CD1c-positive myeloid dendritic cell (primary cell): ENCODE measurements at regions not wholly inside any gene's neighbourhood (a gene's known extent, or its start where the extent isn't known, plus 50 kb on each side); places are given as distances from the start of the nearest gene placed in this dataset.

Experiments
- DNase-seq: peaks from one replicate; pipeline ENCODE4 v3.0.0-alpha.2; 2016; ENCODE audit errors: extremely low spot score

- DNase-seq = no peak
Observed at GRCh38 chr18:26745288-26746181, 120.0 kb downstream of the AQP4 start.

- DNase-seq = no peak
Observed at GRCh38 chr18:26741758-26742157, 123.7 kb downstream of the AQP4 start.

DNA sequence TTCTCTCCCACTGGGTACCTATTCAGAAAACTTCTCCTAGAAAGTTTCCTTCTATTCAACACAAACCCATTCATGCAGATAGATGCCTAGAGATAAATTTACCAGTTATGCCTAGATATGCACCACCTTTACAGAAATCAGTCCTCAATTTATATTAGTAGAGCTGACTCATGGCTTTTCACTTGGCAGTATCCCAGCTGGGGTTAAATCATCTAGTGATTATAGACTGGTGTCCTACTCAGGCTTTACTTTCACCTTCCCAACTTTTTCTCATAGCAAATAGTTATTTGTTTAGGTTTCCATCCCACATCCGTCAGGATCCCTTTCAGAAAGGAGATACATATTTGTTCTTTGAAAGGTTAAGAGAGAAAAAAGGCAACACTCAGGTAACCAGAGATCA lies 124.5 kb downstream of the AQP4 start:
- DNase-seq = no peak

DNA sequence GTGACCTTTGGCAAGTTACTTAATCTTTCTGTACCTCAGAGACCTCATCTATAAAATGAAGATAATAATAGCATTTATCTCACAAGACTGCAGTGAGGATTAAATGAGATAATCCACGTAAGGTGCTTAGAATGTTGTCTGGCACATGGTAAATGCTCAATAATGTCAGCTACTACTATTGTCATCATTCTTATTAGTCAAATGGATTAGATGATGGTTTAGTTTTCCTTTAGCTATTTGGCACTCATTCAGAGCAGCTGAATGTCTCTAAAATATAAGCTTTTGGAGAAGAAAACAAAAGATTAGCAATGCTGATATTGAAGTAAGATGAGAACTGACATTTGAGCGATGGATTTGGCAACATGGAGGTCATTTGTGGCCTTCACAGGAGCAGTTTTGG lies 125.1 kb downstream of the AQP4 start:
- DNase-seq = no peak

DNA sequence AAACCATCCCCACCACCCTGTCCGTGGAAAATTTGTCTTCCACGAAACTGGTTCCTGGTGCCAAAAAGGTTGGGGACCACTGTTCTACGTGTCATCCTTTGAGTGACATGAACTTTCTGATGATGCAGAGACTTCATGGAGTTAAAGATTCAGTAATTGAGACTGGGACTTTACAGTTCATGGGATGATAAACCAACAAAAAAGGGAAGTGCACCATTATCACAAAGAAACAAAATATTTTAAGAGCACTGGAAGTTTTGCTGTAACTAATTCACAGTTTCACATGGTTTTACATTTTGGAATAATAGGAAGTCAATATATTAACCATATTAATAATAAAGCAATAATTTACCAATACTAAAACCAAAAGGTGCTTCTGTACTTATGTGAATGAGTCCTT lies 126.8 kb downstream of the AQP4 start:
- DNase-seq = no peak

DNA sequence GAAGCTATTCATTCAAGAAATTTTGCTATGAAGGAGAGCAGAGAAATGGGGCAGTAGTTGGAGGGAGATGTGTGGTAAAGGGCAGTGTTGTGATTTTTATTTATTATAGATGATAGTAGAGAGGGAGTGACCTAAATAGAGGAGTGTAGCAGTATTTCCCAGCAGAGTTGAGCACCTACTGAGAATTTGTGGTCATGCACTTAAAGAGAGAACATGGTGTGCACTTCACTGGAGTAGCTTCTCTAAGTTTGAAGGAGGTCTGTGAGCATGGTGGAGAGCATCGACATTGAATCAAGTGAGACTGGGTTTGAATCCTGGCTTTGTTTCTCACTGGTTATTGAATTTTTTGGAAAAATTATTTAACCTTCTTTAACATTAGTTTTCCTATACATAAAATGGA lies 129.2 kb downstream of the AQP4 start:
- DNase-seq = no peak

- DNase-seq = no peak
Observed at GRCh38 chr18:26734760-26735159, 130.7 kb downstream of the AQP4 start.

- no peak for DNase-seq
Observed at GRCh38 chr18:26729449-26729848, 136.1 kb downstream of the AQP4 start.

DNA sequence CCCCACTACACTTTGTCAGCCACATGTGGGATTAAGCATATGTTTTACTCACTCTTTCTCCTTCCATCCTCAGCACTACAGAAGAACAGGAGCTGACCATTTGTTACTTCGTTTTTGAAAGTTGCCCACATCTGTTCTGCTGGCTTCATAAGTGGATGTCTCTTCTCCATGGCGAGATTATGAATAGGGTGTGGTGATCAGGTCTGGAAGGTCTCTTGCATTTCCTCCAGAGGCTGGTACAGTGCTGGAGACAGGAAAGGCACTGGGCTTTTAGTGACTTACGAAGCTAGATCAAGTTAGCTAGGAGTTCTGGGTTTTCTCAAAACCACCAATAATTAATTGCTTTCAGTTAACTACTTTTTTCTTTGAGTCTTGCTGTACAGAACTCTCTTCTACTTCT lies 136.5 kb downstream of the AQP4 start:
- DNase-seq = no peak

DNA sequence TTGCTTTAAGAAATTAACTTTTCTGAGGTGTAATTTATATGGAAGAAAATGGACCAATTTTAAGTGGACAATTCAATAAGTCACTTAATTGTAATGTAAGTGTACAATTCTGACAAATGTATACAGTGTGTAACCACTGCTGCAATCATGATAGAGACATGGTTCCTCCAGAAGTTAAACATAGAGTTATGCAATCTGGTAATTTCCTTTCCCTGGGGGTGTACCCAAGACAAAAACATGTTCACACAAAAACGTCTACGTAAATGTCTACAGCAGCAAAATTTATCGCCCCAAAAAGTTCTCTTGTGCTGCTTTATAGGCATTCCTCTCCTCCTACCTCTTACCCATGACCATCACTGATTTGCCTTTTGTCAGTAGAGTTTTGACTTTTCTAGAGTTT lies 141.5 kb downstream of the AQP4 start:
- DNase-seq = peak; percentile 44

DNA sequence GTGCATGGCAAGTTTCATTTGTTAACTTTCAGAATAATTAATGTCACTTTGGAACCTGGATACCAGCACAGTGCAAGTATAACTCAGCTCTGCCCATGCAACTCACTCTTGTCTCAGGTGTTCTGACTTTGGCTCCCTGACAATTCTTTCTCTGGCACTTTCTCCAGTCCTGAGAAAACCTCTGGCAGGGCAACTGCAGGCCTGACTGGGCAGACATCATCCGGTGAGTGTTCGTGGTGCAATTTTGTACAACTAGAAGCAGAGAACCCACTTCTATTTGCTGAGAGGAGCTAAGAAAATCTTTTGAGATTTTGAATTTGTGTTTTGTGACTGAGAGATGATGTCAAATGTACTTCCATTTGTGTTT lies 143.0 kb downstream of the AQP4 start:
- DNase-seq = no peak

DNA sequence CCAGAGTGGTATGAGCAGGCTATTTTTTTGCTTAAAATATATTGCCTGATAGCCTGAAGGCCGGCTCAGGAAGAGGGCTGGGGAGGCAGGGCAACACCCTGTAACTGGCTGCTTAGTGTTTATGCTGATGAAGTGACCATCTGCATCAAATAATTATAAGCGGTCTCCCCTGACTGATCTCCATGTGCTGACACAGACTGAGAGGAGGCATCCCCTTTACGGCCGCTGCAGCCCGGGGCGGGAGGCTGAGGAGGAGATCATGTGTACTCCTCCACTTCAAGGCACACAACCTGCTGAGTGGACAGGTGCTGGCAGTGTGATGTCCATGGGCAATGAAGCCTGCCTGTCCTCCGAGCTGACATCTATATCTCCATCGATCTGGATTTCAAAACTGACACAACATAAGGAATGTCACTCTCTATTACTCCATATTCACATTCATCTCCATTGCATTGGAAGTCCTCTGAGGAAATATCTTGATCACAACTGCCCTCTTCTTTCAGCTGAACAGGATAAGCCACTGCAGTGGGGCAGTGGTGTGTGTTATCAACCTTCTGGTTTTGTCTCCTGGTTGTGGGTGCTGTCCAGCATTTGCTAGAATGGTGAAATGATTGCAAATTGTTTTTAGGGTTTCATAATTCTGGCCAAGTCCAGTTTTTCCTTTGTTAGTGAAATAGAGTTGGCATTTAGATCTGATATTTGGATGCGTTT lies 143.5 kb downstream of the AQP4 start:
- DNase-seq = no peak

DNA sequence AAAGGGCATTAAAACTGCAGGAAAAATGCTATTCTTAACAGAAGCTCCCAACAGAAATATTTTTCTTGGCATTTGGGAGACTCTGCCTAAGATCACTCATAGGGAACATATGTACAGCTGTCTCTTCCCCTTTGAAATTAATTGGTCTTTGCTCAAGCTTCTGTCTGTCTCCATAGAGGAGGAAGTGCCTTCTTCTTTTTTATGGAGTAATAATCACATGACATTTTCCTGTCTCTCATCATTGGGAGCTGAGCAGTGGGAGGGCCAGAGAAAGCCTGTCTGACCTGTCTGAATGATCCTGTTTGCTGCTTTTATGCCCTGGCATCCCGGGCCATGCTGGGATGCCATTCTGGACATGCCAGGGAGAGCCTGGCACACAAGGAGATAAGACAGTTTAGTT lies 145.6 kb downstream of the AQP4 start:
- peak; percentile 48 for DNase-seq

DNA sequence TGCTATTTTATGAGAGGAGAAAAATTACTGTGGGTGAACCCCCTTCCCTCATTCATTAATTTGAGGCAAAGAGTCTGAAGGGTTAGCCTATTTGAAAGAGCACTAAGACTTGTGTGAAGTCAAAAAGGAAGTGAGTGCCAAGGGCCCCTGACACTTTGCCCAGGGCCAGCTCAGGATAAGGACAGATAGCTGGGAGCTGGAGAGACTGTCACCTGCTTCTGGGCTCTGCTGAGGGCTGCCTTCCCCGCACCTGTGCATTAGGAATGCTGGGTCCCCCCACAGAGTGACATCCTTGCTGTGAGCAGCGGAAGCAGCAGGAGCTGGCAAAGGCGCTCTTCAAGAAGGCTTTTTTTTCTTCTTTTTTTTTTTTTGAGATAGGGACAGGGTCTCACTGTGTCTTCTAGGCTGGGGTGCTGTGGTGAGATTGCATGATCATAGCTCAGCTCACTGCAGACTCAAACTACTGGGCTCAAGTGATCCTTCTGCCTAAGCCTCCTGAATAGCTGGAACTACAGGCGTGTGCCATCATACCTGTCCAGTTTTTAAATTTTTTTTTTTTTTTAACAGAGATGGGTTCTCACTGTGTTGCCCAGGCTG lies 148.3 kb downstream of the AQP4 start:
- no peak for DNase-seq

DNA sequence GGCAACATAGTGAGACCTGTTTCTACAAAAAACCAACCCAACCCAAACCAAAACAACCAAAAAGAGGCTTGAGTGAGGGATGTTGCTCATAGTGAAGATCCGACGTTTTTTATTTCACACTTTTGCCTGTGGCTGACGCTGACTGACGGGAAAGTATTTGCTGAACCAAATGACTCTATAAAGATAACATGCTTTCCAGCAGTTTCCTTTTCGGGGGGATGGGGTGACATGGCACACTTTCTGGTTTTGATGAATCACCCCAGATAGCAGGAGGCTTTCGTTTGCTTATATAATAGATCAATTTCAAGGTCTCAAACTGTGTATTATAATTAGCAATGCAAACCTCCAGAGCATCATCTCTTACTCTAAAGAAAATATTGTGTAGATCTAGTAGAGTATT lies 150.8 kb downstream of the AQP4 start:
- DNase-seq = no peak

GRCh38 chr18:26711756-26712155 lies 153.8 kb downstream of the AQP4 start:
- peak; percentile 20 for DNase-seq

DNA sequence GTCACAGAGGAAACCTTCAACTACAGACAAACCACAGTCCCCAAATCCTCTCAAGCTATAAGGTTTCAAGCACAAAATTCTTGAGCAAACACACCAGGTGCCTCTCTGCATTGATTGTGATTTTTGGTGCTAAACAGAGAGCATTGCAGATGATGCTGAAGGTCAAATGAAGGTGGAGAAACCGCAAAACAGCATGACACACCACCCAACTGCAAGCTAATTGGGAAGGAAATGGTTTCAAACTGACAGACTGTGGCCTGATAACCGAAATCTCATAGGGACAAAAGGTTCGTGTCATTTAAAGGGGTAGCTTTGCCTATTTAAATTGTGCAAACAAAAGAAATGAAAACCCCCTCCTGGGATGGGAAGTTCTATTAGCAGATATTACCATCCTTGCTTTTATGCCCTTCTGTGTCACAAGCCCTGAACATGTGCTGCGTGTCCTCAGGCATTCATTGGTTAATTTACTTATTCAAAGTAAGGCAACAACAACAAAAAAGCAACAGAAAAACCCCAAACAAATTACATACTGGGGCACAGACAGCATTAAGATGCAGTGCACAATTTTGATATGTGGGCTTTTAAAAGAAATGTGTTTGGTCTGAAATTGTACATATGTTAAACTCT lies 154.9 kb downstream of the AQP4 start:
- peak; percentile 44 for DNase-seq

DNA sequence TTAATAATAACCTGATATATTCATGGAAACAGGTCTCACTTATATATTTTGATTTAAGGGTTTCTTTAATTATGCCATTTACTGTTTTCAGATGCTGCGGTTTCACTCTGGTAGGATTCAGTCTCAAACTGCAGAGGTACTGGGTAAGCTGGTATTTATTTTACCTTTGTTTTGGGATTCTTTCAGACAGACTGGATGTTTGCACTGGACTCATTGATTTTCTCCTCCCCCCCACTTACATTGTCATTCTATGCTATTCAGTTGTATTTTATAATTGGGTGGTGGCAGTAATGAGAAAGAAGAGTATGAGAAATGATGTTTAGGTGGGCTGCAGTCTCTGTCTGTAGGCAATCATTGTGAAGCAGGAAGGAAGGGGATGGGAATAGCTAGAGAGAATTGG lies 155.6 kb downstream of the AQP4 start:
- no peak for DNase-seq

GRCh38 chr18:26708806-26709716 lies 156.4 kb downstream of the AQP4 start:
- peak; percentile 59 for DNase-seq

DNA sequence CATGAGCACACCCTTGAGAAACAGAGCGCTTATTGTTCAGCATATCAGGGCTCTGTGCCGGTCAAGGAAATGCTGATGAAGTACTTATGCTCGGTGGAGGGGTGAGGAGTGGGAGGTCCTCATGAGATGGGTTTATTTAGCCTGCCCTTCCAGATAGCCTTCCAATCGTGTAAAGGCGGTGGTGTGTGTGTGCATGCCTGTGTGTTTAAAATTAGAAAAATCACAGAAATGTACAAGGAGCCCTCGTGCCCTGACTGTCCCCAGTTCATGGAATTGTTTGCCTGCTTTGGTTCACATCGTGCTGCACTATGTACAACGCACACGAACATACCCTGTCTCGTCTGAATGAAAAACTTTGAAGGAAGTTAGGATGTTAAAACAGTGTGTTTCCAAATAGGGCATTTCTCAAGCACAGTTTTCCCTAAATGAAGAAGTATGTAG lies 158.6 kb downstream of the AQP4 start:
- peak; percentile 44 for DNase-seq

DNA sequence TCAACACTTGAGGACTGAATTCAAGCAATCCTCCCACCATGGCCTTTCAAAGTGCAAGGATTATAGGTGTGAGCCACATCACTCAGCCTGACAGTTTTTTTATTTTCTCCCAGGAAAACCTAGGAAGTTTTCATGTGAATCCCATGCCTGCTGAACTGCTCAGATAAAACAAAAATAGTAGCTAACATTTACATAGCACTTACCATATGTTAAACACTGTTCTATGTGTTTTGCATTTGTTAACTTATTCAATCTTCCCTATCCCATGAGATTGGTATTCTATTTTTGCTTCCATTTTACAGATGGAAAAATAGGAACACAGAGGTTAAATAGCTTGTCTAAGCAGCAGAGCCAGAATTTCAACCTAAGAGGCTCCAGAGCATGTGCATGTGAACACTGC lies 157.4 kb upstream of the KCTD1 start:
- no peak for DNase-seq
